ENCODE measurements at regions not wholly inside any gene's neighbourhood (a gene's known extent, or its start where the extent isn't known, plus 50 kb on each side); places are given as distances from the start of the nearest gene placed in this dataset.

DNA sequence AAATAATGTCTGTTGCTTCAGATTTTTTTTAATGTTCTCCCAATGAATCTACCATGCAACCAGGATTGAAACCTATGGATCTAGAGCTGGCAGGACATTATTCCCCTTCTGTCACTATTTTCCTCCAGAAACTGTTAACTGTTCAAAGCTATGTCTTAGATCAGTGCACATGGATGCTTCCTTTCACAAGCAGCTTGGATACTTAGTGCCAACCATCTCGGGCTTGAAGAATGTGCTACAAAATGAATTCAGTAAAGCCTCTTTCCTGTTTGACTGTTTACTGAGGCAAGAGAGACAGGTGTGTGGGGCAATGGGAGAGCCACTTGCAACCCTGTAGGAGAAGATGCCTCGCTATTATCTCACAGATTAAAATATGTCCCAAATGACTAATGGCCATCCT, 774.8 kb downstream of the KCTD16 start:
- no peak overlapping the region for H3K4me3 ChIP-seq (ENCODE audit: low read depth in 2 of 2, low read length in 2 of 2)
- no peaks in the 10 kb centered on the region for H3K9me3 ChIP-seq (ENCODE audit: control insufficient read depth, insufficient read depth, low read depth, low read length)
- no peak for DNase-seq (ENCODE audit: low read depth, low spot score)
- H3K36me3 ChIP-seq (ENCODE audit: control insufficient read depth, insufficient read depth, low read length): no peaks in the 10 kb centered on the region
- no peak overlapping the region for H3K27ac ChIP-seq (ENCODE audit: low read length)
- TF ChIP-seq, protein P1, sequence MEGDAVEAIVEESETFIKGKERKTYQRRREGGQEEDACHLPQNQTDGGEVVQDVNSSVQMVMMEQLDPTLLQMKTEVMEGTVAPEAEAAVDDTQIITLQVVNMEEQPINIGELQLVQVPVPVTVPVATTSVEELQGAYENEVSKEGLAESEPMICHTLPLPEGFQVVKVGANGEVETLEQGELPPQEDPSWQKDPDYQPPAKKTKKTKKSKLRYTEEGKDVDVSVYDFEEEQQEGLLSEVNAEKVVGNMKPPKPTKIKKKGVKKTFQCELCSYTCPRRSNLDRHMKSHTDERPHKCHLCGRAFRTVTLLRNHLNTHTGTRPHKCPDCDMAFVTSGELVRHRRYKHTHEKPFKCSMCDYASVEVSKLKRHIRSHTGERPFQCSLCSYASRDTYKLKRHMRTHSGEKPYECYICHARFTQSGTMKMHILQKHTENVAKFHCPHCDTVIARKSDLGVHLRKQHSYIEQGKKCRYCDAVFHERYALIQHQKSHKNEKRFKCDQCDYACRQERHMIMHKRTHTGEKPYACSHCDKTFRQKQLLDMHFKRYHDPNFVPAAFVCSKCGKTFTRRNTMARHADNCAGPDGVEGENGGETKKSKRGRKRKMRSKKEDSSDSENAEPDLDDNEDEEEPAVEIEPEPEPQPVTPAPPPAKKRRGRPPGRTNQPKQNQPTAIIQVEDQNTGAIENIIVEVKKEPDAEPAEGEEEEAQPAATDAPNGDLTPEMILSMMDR (IDR thresholded peaks at IDR 0.05): no peak
- TF ChIP-seq SIN3A (IDR thresholded peaks at IDR 0.05; ENCODE audit: borderline replicate concordance, insufficient read depth, low read depth, low read length) (no peak), POLR2AphosphoS5 (IDR thresholded peaks at IDR 0.05; ENCODE audit: low read depth, low read length) (no peak), TCF7L2 (IDR thresholded peaks at IDR 0.05; ENCODE audit: low read depth, low read length) (no peak)
- TF ChIP-seq, protein P2, sequence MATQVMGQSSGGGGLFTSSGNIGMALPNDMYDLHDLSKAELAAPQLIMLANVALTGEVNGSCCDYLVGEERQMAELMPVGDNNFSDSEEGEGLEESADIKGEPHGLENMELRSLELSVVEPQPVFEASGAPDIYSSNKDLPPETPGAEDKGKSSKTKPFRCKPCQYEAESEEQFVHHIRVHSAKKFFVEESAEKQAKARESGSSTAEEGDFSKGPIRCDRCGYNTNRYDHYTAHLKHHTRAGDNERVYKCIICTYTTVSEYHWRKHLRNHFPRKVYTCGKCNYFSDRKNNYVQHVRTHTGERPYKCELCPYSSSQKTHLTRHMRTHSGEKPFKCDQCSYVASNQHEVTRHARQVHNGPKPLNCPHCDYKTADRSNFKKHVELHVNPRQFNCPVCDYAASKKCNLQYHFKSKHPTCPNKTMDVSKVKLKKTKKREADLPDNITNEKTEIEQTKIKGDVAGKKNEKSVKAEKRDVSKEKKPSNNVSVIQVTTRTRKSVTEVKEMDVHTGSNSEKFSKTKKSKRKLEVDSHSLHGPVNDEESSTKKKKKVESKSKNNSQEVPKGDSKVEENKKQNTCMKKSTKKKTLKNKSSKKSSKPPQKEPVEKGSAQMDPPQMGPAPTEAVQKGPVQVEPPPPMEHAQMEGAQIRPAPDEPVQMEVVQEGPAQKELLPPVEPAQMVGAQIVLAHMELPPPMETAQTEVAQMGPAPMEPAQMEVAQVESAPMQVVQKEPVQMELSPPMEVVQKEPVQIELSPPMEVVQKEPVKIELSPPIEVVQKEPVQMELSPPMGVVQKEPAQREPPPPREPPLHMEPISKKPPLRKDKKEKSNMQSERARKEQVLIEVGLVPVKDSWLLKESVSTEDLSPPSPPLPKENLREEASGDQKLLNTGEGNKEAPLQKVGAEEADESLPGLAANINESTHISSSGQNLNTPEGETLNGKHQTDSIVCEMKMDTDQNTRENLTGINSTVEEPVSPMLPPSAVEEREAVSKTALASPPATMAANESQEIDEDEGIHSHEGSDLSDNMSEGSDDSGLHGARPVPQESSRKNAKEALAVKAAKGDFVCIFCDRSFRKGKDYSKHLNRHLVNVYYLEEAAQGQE (IDR thresholded peaks at IDR 0.05; ENCODE audit: insufficient read depth in 1 of 2, low read depth in 2 of 2, low read length in 1 of 2): no peak
- no TSS peak for BruUV-seq (replicated peaks)
- CTCF ChIA-PET: no interaction called here
- POLR2A ChIA-PET: no interaction called here
- intact Hi-C loops (cut with micrococcal nuclease; ENCODE audit: unreplicated experiment): no loop called here
- H3K27me3 ChIP-seq (ENCODE audit: control insufficient read depth, insufficient read depth, low read length): no peaks in the 10 kb centered on the region
- no peak for ATAC-seq
- H3K4me1 ChIP-seq (ENCODE audit: control insufficient read depth, insufficient read depth, low read length): no peaks in the 10 kb centered on the region
- in situ Hi-C loops (cut with HindIII; ENCODE audit: low pct_unique_long_range_greater_than_20kb, low sequenced_read_pairs): no loop called here

DNA sequence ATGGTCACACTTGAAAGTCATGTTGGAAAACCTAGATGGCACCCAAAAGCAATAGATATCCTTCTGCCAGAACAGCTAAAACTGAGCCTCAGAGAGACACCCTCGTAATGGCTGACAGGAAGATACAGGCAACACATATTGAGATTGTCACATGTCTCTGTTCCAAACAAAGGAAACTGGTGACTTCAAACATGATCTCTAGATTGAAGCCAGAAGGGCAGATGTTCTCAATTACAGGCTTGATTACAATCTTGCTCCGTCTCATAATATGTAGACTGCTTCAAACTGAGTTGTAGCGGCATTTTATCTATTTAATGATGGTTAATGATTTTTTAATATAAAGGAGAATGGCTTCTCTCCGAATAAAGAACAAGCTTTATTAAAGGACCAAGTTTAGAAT, 774.3 kb downstream of the KCTD16 start:
- Histone ChIP-seq H3K9me3 (ENCODE audit: control insufficient read depth, insufficient read depth, low read depth, low read length) (no peaks in the 10 kb centered on the region), H3K36me3 (ENCODE audit: control insufficient read depth, insufficient read depth, low read length) (no peaks in the 10 kb centered on the region), H3K4me1 (ENCODE audit: control insufficient read depth, insufficient read depth, low read length) (no peaks in the 10 kb centered on the region), H3K27me3 (ENCODE audit: control insufficient read depth, insufficient read depth, low read length) (no peaks in the 10 kb centered on the region), H3K4me3 (ENCODE audit: low read depth in 2 of 2, low read length in 2 of 2) (no peak overlapping the region), H3K27ac (ENCODE audit: low read length) (no peak overlapping the region)
- DNase-seq (ENCODE audit: low read depth, low spot score): no peak
- TF ChIP-seq POLR2AphosphoS5 (IDR thresholded peaks at IDR 0.05; ENCODE audit: low read depth, low read length) (no peak), TCF7L2 (IDR thresholded peaks at IDR 0.05; ENCODE audit: low read depth, low read length) (no peak), SIN3A (IDR thresholded peaks at IDR 0.05; ENCODE audit: borderline replicate concordance, insufficient read depth, low read depth, low read length) (no peak)
- TF ChIP-seq, protein P2 (IDR thresholded peaks at IDR 0.05; ENCODE audit: insufficient read depth in 1 of 2, low read depth in 2 of 2, low read length in 1 of 2): no peak
- TF ChIP-seq, protein P1 (IDR thresholded peaks at IDR 0.05): no peak
- POLR2A ChIA-PET: no interaction called here
- ATAC-seq: no peak
- CTCF ChIA-PET: no interaction called here
- intact Hi-C loops (cut with micrococcal nuclease; ENCODE audit: unreplicated experiment) (no loop called here), in situ Hi-C loops (cut with HindIII; ENCODE audit: low pct_unique_long_range_greater_than_20kb, low sequenced_read_pairs) (no loop called here)
- no TSS peak for BruUV-seq (replicated peaks)
